ENCODE measurements at regions not wholly inside any gene's neighbourhood (a gene's known extent, or its start where the extent isn't known, plus 50 kb on each side); places are given as distances from the start of the nearest gene placed in this dataset.

DNA sequence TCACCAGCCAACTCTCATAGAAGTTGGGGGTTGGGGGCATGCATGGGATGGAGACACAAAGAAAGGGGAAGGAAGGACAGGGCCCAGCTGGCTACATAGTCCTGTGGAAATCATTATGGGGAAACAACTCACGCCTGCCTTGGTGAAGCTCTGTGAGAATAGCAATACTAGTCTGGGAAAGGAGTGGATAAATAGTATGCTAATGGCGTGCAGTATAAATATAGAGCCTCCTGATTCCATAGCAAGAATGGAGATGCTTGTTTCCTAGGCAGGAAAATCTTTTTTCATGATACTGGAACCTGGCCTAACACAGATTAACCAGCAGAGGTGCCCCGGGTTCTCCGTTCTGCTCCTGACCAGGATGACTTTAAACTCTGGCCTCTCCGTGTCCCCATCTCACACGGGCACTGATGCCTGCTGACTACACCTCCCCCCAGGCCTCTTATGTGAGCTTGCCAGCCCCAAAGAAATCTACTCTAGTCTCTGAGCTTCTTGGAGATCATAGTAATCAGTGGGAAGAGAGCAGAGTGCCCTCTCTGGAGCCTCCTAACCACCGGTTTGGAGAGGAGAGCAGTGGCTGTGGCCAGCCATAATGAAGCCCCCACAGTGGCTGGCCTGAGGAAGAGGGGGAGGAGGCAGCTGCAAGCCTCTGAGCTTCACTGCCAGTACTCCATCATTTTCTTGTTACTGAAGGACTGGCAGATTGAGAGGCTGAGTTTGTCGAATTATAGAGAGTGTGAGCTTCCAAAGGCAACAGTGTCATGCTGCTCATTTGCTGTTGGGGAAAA is 355.0 kb upstream of the SEMA6D start:
- BruUV-seq (replicated peaks): no TSS peak

More for the DNA sequence above, 355.0 kb upstream of the SEMA6D start:
- Histone ChIP-seq H3K27ac (ENCODE audit: low read depth, low read length) (no peak overlapping the region), H2AFZ (ENCODE audit: low read depth, low read length, poor library complexity, severe bottlenecking) (no peak overlapping the region), H3K9ac (ENCODE audit: low read length) (no peak overlapping the region), H3K4me3 (replicated peaks in 1 of 2; ENCODE audit: low read depth in 1 of 2, low read length in 2 of 2) (no peak overlapping the region), H3K27me3 (ENCODE audit: insufficient read depth, low read length) (no peaks in the 10 kb centered on the region), H3K36me3 (ENCODE audit: control insufficient read depth in 1 of 2, insufficient read depth in 2 of 2, low read length in 2 of 2) (no peaks in the 10 kb centered on the region), H3K4me1 (ENCODE audit: control insufficient read depth in 1 of 2, insufficient read depth in 2 of 2, low read length in 2 of 2) (no peaks in the 10 kb centered on the region), H3K9me3 (ENCODE audit: control insufficient read depth in 1 of 2, insufficient read depth in 1 of 2, low read depth in 1 of 2, low read length in 2 of 2) (peaks cover 14 to 49% of the 10 kb centered on the region in 2 experiments; a peak in 2 of 4 replicates), H3K79me2 (ENCODE audit: insufficient read depth, low read length) (no peaks in the 10 kb centered on the region), H3K9me2 (ENCODE audit: insufficient read depth) (no peaks in the 10 kb centered on the region), H3K4me2 (ENCODE audit: low read length) (no peak overlapping the region), H4K20me1 (ENCODE audit: insufficient read depth) (no peaks in the 10 kb centered on the region)
- intact Hi-C loops (cut with micrococcal nuclease): no loop called here
- TF ChIP-seq, protein P1, sequence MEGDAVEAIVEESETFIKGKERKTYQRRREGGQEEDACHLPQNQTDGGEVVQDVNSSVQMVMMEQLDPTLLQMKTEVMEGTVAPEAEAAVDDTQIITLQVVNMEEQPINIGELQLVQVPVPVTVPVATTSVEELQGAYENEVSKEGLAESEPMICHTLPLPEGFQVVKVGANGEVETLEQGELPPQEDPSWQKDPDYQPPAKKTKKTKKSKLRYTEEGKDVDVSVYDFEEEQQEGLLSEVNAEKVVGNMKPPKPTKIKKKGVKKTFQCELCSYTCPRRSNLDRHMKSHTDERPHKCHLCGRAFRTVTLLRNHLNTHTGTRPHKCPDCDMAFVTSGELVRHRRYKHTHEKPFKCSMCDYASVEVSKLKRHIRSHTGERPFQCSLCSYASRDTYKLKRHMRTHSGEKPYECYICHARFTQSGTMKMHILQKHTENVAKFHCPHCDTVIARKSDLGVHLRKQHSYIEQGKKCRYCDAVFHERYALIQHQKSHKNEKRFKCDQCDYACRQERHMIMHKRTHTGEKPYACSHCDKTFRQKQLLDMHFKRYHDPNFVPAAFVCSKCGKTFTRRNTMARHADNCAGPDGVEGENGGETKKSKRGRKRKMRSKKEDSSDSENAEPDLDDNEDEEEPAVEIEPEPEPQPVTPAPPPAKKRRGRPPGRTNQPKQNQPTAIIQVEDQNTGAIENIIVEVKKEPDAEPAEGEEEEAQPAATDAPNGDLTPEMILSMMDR (IDR thresholded peaks at IDR 0.05 in 2 of 3, conservative IDR thresholded peaks at IDR 0.05 in 1 of 3; ENCODE audit: borderline replicate concordance in 1 of 3, insufficient read depth in 1 of 3, low read depth in 2 of 3, low read length in 2 of 3): no peak
- TF ChIP-seq JUND (IDR thresholded peaks at IDR 0.05): no peak
- no peak for TF ChIP-seq POLR2AphosphoS5 (IDR thresholded peaks at IDR 0.05; ENCODE audit: low read depth, low read length)
- no peak for TF ChIP-seq EZH2phosphoT487 (IDR thresholded peaks at IDR 0.05; ENCODE audit: borderline replicate concordance)
- TF ChIP-seq, protein P2, sequence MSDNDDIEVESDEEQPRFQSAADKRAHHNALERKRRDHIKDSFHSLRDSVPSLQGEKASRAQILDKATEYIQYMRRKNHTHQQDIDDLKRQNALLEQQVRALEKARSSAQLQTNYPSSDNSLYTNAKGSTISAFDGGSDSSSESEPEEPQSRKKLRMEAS (IDR thresholded peaks at IDR 0.05): no peak
- TF ChIP-seq ZNF274 (IDR thresholded peaks at IDR 0.05; ENCODE audit: low read depth, low read length): no peak
- no peak for TF ChIP-seq ELF1 (IDR thresholded peaks at IDR 0.05; ENCODE audit: borderline replicate concordance, low read depth)
- no peak for TF ChIP-seq CEBPB (IDR thresholded peaks at IDR 0.05; ENCODE audit: low read depth)
- TF ChIP-seq EZH2 (IDR thresholded peaks at IDR 0.05): no peak
- TF ChIP-seq YY1 (IDR thresholded peaks at IDR 0.05; ENCODE audit: extremely low read depth, insufficient replicate concordance, low read depth, low read length): no peak
- TF ChIP-seq CBX3 (IDR thresholded peaks at IDR 0.05; ENCODE audit: low read depth): no peak
- no peak for TF ChIP-seq POLR2A (IDR thresholded peaks at IDR 0.05; ENCODE audit: borderline replicate concordance, extremely low read depth, insufficient read depth, insufficient read length)
- TF ChIP-seq ZFX (IDR thresholded peaks at IDR 0.05): no peak
- no peak for TF ChIP-seq SRF (IDR thresholded peaks at IDR 0.05; ENCODE audit: low read depth)
- ATAC-seq (no peak), DNase-seq (ENCODE audit: low read depth, low spot score) (no peak)
- ChIA-PET RAD21 (ENCODE audit: low non-redundant PET in 1 of 2, low total read pairs in 2 of 2, uncharacterized antibody in 2 of 2, unreplicated experiment in 2 of 2) (no interaction called here), POLR2A (no interaction called here), CTCF (no interaction called here)

All from HCT116 (cell line).